ENCODE measurements at regions not wholly inside any gene's neighbourhood (a gene's known extent, or its start where the extent isn't known, plus 50 kb on each side); places are given as distances from the start of the nearest gene placed in this dataset.

DNA sequence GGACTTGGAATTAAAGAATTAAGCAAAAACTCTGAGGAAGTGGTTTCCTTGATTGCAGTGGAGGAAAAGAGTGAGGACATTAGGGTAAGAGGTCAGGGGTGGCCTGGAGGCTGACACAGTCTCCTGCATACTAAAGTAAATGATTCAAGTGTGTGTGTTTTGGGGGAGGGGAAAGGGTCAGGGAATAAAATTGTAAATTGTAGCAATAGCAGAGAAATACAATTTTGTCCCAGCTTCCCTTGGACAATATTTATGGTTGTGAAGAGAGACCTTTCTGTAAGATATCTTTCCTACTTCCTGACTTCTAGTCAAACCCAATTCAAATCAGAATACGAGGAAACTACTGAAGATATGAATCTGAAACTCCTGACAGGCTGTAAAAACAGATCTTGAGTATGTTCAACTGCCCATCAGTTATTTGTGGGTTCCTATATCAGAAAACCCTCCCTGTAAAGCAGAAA, 143.4 kb upstream of the HMGN3 start:
- intact Hi-C loops (cut with DNase I; ENCODE audit: low total_unique reads): no loop called here
- peaks cover 0 to 14% (median 0%) of the 10 kb centered on the region in 4 donors for H3K4me1 ChIP-seq
- H3K27ac ChIP-seq: no peak overlapping the region
- no peaks in the 10 kb centered on the region for H3K9me3 ChIP-seq
- H3K27me3 ChIP-seq: no peaks in the 10 kb centered on the region
- no peak overlapping the region for H3K4me3 ChIP-seq
- TF ChIP-seq, protein P1, sequence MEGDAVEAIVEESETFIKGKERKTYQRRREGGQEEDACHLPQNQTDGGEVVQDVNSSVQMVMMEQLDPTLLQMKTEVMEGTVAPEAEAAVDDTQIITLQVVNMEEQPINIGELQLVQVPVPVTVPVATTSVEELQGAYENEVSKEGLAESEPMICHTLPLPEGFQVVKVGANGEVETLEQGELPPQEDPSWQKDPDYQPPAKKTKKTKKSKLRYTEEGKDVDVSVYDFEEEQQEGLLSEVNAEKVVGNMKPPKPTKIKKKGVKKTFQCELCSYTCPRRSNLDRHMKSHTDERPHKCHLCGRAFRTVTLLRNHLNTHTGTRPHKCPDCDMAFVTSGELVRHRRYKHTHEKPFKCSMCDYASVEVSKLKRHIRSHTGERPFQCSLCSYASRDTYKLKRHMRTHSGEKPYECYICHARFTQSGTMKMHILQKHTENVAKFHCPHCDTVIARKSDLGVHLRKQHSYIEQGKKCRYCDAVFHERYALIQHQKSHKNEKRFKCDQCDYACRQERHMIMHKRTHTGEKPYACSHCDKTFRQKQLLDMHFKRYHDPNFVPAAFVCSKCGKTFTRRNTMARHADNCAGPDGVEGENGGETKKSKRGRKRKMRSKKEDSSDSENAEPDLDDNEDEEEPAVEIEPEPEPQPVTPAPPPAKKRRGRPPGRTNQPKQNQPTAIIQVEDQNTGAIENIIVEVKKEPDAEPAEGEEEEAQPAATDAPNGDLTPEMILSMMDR (IDR thresholded peaks at IDR 0.05): no peak
- no peak for DNase-seq
- H3K36me3 ChIP-seq: no peaks in the 10 kb centered on the region

DNA sequence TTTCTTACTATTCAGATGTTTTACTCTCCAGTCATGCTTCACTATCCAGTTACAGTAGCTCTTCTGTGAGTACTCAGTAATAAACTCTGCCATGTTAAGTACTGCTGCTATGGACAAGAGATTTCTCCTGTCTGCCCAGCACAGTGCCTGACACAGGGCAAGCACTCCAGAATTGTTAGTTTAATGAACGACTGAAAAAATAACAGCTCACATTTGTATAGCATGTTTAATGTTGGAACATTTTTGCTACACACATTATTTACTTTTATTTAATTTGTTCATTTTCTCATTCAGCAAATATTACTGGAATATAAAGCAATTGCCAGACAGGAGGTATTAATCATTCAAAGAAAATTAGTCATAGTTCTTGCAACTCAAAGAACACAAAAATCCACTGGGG, 142.6 kb upstream of the HMGN3 start:
- H3K27ac ChIP-seq: no peak overlapping the region
- intact Hi-C loops (cut with DNase I; ENCODE audit: low total_unique reads): no loop called here
- TF ChIP-seq, protein P1 (IDR thresholded peaks at IDR 0.05): no peak

DNA sequence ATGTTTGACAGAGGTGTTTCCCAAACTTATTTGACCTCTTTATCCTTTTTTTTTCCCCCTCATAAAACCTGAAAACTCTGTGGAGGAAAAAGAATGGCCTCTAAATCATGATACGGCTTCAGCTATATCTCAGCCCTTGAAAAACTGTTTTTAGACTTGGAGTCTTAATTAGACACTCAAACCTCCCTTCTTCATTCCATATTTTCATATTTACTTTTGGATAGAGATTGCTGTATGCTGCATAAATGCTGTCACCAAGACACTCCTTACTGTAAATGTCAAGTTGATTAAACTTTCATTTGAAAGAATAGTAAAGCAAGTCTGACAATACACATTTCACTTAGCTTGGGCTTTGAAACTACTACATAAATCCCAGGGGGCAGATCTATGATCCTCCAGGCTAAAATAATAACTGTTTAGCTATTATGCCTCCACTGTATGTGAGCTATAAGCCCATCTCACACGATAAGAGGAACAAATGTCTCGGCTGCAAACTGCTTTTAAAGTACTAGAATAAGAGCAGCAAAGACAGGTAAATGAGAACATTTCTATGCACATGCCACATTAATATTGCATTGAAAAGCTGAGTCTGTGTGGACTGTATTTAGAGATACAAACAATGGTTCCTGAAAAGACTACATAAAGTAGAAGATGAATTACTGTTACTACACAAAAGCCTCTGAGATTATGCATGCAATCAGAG, 141.3 kb upstream of the HMGN3 start:
- H3K27ac ChIP-seq: no peak overlapping the region
- peaks cover 0 to 14% (median 0%) of the 10 kb centered on the region in 4 donors for H3K4me1 ChIP-seq
- H3K27me3 ChIP-seq: no peaks in the 10 kb centered on the region
- TF ChIP-seq, protein P1 (IDR thresholded peaks at IDR 0.05): no peak
- H3K9me3 ChIP-seq: no peaks in the 10 kb centered on the region
- no peaks in the 10 kb centered on the region for H3K36me3 ChIP-seq
- intact Hi-C loops (cut with DNase I; ENCODE audit: low total_unique reads): no loop called here
- DNase-seq: no peak
- H3K4me3 ChIP-seq: no peak overlapping the region

More for the DNA sequence above, 142.6 kb upstream of the HMGN3 start:
- no peaks in the 10 kb centered on the region for H3K27me3 ChIP-seq
- peaks cover 0 to 14% (median 0%) of the 10 kb centered on the region in 4 donors for H3K4me1 ChIP-seq
- no peaks in the 10 kb centered on the region for H3K36me3 ChIP-seq
- no peak for DNase-seq
- no peaks in the 10 kb centered on the region for H3K9me3 ChIP-seq
- no peak overlapping the region for H3K4me3 ChIP-seq

DNA sequence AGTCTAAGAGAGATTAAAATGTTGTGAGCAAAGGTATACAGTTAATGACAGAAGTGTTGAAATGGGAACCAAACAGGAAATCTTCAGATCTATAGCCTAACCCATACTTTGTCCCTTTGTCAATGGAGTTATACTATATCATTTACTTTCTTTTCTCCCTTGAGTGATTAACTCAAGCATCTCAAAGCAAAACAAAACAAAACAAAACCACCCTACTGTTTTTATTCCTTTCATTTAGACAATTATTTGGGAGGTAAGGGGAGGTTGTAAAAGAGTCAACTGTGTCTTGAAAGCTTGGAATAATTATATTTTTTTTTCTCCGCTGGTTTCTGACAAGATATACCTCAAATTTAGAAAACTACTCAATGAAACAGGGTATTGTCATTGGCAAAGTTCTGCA, 139.8 kb upstream of the HMGN3 start:
- Histone ChIP-seq H3K4me1 (peaks cover 0 to 14% (median 0%) of the 10 kb centered on the region in 4 donors), H3K27me3 (no peaks in the 10 kb centered on the region), H3K9me3 (peaks cover 0 to under 1% (median 0%) of the 10 kb centered on the region in 3 donors), H3K36me3 (no peaks in the 10 kb centered on the region), H3K27ac (no peak overlapping the region), H3K4me3 (no peak overlapping the region)
- TF ChIP-seq, protein P1 (IDR thresholded peaks at IDR 0.05): no peak
- DNase-seq: no peak
- intact Hi-C loops (cut with DNase I; ENCODE audit: low total_unique reads): no loop called here

DNA sequence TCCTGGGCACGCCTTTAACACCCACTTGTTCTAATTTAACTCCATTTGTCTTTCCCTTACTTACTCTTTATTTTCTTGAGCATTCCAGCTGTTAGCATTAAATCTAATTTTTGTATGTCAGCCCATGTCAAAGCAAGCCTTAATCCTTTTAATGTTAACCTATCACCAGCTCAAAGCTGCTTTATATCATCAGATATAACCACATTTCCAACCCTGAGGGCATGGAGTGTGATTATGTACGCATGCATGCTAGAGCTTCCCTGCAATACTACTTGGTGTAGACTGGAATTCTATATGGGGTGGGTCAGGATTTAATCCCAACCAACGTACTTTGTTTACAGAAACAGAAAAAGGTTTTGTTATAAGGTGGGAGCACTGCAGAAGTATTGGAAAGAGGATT, 139.4 kb upstream of the HMGN3 start:
- TF ChIP-seq, protein P1 (IDR thresholded peaks at IDR 0.05): no peak
- Histone ChIP-seq H3K27ac (no peak overlapping the region), H3K4me3 (no peak overlapping the region), H3K4me1 (peaks cover 0 to 14% (median 0%) of the 10 kb centered on the region in 4 donors), H3K36me3 (no peaks in the 10 kb centered on the region), H3K27me3 (no peaks in the 10 kb centered on the region), H3K9me3 (peaks cover 0 to 4% (median 1%) of the 10 kb centered on the region in 3 donors)
- intact Hi-C loops (cut with DNase I; ENCODE audit: low total_unique reads): no loop called here
- no peak for DNase-seq
